GM12872 (cell line): ENCODE measurements at regions not wholly inside any gene's neighbourhood (a gene's known extent, or its start where the extent isn't known, plus 50 kb on each side); places are given as distances from the start of the nearest gene placed in this dataset.

Experiments
- TF ChIP-seq, protein P1 (sequence below): IDR thresholded peaks from 3 replicates; pipeline ENCODE4 v1.5.1; 2011; ENCODE audit warnings: low read depth, mild to moderate bottlenecking, low read length, moderate library complexity; ENCODE audit not compliant: insufficient read depth

DNA sequence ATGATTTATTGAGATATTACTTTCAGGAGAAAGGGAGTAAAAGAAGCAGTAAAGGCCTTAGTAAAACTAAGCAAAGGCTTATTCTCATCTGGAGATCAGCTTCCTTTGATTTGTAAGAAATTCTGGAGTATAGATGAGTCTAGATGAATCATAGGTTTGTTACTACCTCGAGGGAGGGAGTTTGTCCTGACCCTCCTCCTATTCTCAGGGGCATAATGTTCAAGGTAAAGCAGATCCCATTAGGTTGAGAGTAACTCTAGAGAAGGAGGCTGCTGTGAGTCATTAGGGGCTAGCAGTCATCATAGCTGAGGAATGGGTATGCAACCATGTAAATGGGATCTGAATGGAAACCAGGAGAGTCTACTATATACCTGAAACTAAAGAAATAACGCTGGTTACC, 155.5 kb upstream of the MOCS2 start:
- TF ChIP-seq, protein P1, sequence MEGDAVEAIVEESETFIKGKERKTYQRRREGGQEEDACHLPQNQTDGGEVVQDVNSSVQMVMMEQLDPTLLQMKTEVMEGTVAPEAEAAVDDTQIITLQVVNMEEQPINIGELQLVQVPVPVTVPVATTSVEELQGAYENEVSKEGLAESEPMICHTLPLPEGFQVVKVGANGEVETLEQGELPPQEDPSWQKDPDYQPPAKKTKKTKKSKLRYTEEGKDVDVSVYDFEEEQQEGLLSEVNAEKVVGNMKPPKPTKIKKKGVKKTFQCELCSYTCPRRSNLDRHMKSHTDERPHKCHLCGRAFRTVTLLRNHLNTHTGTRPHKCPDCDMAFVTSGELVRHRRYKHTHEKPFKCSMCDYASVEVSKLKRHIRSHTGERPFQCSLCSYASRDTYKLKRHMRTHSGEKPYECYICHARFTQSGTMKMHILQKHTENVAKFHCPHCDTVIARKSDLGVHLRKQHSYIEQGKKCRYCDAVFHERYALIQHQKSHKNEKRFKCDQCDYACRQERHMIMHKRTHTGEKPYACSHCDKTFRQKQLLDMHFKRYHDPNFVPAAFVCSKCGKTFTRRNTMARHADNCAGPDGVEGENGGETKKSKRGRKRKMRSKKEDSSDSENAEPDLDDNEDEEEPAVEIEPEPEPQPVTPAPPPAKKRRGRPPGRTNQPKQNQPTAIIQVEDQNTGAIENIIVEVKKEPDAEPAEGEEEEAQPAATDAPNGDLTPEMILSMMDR = no peak

DNA sequence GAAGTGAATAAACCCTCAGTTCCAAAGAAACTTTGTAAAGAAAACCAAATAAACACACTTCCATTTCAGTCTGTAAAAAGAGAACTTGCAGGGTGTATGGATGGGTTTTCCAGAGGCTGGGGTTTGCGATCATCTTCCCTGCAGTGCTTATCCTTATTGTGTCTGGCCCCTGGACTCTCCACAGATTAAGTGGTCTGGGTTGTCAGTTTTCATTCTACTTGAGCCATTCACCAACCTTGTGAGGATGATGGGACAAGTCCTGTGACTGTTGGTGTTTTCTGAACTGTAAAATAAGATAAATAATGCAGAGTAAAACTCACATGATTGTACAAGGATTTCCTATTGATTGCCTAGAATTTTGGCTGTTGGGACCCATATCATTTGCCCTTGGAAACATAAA, 166.1 kb upstream of the MOCS2 start:
- TF ChIP-seq, protein P1 = no peak

DNA sequence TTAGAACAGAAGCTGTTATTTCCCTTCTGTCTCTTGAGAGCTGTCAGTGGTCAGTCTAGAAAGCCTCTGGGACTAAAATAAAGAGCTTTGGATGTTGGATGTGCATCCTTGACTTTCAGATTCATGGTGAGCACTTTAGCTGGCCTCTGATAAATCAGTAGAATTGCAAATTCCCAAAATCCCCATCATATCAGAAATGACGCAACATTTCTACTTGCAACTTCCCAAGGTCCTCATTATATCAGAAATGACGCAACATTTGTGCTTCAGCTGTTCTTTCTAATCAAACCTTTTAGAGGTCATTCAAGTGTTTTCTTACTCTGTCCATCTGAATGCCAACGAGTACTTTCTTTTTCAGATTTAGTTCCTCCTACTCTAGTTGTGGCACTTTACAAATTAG, 167.3 kb upstream of the MOCS2 start:
- TF ChIP-seq, protein P1 = no peak

DNA sequence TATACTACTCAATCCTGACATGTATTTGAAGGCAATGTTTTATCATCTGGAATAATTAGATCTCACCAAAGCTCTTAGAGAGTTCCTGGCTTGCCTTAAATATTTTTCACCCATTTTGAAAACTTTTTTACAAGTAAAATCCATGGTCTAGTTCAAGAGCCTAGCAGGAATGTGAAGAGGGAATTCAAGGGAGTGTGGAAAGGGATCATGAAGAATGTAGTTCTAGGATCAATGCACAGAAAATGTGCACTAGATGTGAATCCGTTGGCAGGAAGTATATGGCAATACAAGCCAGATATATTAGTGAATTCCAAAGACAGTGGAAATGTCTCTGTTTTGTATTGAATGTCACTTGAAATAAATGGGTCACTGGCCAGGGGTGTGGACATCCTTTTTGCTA, 167.9 kb upstream of the MOCS2 start:
- TF ChIP-seq, protein P1 = no peak

DNA sequence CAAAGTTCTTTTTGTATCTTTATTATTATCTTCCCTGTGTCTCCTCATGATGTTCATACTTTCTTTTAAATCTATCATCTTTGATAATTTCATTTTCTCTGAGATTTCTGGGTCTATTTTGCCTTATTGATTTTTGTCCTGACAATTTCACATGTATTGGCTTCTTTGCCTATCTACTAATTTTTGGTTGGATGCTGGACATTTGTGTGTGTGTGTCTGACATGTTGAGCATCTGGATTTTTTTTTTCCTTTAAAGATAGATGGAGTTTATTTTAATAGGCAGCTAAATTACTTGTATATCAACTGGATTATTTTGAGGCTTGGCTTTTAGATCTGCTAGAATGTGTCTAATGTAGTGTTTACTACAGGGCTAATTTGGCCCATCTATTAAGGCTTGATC, 178.0 kb upstream of the MOCS2 start:
- TF ChIP-seq, protein P1 = no peak

DNA sequence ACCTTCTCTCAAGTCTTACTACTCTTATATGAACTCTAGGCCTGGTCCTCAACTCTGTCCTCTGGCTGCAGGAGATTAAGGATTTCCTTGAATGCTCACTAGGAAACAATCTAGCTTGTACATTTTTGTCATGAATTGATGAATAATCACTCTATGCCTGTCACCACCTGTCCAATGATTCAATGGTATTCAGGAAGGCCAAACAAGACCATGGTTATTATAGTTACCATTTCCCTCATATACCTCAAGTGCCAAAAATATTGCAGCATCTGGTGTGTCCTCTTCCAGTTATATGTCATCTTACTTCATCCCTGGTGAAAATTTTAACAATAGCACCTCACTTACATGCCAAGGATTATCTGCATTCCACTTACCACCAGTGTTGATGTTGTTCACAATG, 179.0 kb upstream of the MOCS2 start:
- TF ChIP-seq, protein P1 = no peak

DNA sequence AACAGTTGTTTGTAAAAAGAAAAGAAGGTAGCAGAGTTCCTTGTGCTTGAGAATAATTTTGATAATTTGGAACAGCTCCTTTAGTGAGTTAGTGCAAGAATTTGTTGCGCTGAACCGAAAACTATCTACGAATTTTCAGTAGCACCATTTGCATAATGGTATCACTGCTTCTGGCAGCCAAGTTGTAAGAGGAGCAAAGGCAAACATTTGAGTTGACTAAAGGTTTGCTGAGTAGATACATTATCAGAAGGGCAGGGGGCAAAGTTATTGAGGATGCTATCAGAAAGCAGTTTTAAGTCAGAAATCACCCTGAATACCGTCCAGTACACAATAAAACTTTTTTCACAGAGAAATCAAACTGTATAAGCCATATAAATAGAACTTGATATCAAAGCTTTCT, 181.5 kb upstream of the MOCS2 start:
- TF ChIP-seq, protein P1 = no peak

DNA sequence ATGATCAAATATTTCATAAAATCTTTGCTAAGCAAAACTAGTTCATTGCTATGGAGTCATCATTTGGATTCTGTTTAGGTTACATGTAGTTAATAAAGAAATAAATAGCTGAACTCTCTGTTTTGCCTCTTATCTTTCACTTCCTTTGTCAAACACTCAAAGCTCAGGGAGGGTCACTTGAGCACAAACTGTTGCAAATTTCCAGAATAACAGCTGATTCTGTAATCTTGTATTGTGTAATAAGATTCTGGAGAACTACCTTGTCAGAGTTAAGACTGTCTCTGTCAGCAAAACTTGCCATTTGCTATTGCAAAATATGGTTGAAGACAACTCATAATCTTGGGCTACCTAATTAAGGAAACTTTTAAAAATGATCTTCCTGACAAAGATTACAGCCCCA, 182.0 kb upstream of the MOCS2 start:
- TF ChIP-seq, protein P1 = no peak
